ENCODE measurements at regions not wholly inside any gene's neighbourhood (a gene's known extent, or its start where the extent isn't known, plus 50 kb on each side); places are given as distances from the start of the nearest gene placed in this dataset.

- no peak for FAIRE-seq
- peaks cover 62% of the 10 kb centered on the region for H3K4me1 ChIP-seq (ENCODE audit: insufficient read depth, low read length)
- H3K4me3 ChIP-seq (replicated peaks in 1 of 3; ENCODE audit: insufficient read depth in 1 of 3, low read depth in 2 of 3, low read length in 3 of 3): no peak overlapping the region
- in situ Hi-C loops (cut with HindIII; ENCODE audit: extremely low pct_ligation_motif_present, low pct_unique_long_range_greater_than_20kb): no loop called here
- ChIA-PET POLR2A (no interaction called here), CTCF (ENCODE audit: low intra/inter-chr PET ratio, low total read pairs) (no interaction called here)
- H3K9me3 ChIP-seq (ENCODE audit: low read length): no peaks in the 10 kb centered on the region
- H2AFZ ChIP-seq (ENCODE audit: low read length): no peak overlapping the region
- BruUV-seq (replicated peaks): no TSS peak
- intact Hi-C loops (cut with micrococcal nuclease; ENCODE audit: unreplicated experiment): no loop called here
- no peak overlapping the region for H3K9ac ChIP-seq (ENCODE audit: insufficient read depth, low read depth, low read length)
- DNase-seq (ENCODE audit: low spot score): no peak
- no peak for ATAC-seq
- no peaks in the 10 kb centered on the region for H3K79me2 ChIP-seq (ENCODE audit: insufficient read depth, low read length)
- no peaks in the 10 kb centered on the region for H4K20me1 ChIP-seq (ENCODE audit: insufficient read depth, low read length)
- H3K27me3 ChIP-seq (ENCODE audit: control insufficient read depth in 1 of 2, insufficient read depth in 2 of 2, low read length in 2 of 2): no peaks in the 10 kb centered on the region
- H3K36me3 ChIP-seq (replicated peaks in 1 of 2; ENCODE audit: control insufficient read depth in 1 of 2, insufficient read depth in 2 of 2, low read length in 2 of 2): no peaks in the 10 kb centered on the region
- H3K27ac ChIP-seq (ENCODE audit: extremely low read length, insufficient read depth, low read length): no peak overlapping the region
- no peak overlapping the region for H3K4me2 ChIP-seq (ENCODE audit: low read depth, low read length)
- WGBS (ENCODE audit: low lambda C conversion rate): 98% methylated on average over 6 of the region's 6 CpGs
- TF ChIP-seq ZNF260 (CRISPR knock-in tag; IDR thresholded peaks at IDR 0.05; ENCODE audit: borderline replicate concordance, low read depth) (no peak), TBP (CRISPR knock-in tag; IDR thresholded peaks at IDR 0.05) (no peak), ZNF44 (CRISPR knock-in tag; IDR thresholded peaks at IDR 0.05) (no peak), RXRB (CRISPR knock-in tag; IDR thresholded peaks at IDR 0.05; ENCODE audit: borderline replicate concordance) (no peak), JUN (CRISPR knock-in tag; IDR thresholded peaks at IDR 0.05) (no peak), RFX1 (IDR thresholded peaks at IDR 0.05) (no peak), ZEB1 (IDR thresholded peaks at IDR 0.05; ENCODE audit: insufficient replicate concordance, low read depth) (no peak), BCL6 (CRISPR knock-in tag; IDR thresholded peaks at IDR 0.05) (no peak), GZF1 (CRISPR knock-in tag; IDR thresholded peaks at IDR 0.05) (no peak), ZMYM3 (CRISPR knock-in tag; IDR thresholded peaks at IDR 0.05) (peak; percentile 48; the same call in 1 of the 2 replicates), ASH2L (IDR thresholded peaks at IDR 0.05; ENCODE audit: insufficient read length, low read depth, low read length) (no peak), EZH2 (conservative IDR thresholded peaks at IDR 0.05; ENCODE audit: low read depth, low read length) (no peak), CSRNP1 (CRISPR knock-in tag; IDR thresholded peaks at IDR 0.05) (no peak), ZNF121 (CRISPR knock-in tag; IDR thresholded peaks at IDR 0.05) (no peak), HNF1A (IDR thresholded peaks at IDR 0.05; ENCODE audit: low read depth) (no peak), HNF1A (CRISPR knock-in tag; IDR thresholded peaks at IDR 0.05; ENCODE audit: borderline replicate concordance) (no peak), ZNF572 (CRISPR knock-in tag; IDR thresholded peaks at IDR 0.05) (no peak), ZFYVE20 (CRISPR knock-in tag; IDR thresholded peaks at IDR 0.05; ENCODE audit: borderline replicate concordance, low read depth) (no peak)
- TF ChIP-seq, protein P1, sequence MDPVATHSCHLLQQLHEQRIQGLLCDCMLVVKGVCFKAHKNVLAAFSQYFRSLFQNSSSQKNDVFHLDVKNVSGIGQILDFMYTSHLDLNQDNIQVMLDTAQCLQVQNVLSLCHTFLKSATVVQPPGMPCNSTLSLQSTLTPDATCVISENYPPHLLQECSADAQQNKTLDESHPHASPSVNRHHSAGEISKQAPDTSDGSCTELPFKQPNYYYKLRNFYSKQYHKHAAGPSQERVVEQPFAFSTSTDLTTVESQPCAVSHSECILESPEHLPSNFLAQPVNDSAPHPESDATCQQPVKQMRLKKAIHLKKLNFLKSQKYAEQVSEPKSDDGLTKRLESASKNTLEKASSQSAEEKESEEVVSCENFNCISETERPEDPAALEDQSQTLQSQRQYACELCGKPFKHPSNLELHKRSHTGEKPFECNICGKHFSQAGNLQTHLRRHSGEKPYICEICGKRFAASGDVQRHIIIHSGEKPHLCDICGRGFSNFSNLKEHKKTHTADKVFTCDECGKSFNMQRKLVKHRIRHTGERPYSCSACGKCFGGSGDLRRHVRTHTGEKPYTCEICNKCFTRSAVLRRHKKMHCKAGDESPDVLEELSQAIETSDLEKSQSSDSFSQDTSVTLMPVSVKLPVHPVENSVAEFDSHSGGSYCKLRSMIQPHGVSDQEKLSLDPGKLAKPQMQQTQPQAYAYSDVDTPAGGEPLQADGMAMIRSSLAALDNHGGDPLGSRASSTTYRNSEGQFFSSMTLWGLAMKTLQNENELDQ (CRISPR knock-in tag; IDR thresholded peaks at IDR 0.05; ENCODE audit: borderline replicate concordance): no peak
Observed at GRCh38 chr1:99561952-99562351, 84.0 kb upstream of the PALMD start.
